Breast epithelium (tissue), 4 donors: ENCODE measurements at regions not wholly inside any gene's neighbourhood (a gene's known extent, or its start where the extent isn't known, plus 50 kb on each side); places are given as distances from the start of the nearest gene placed in this dataset.

Source experiments
- DNase-seq, 2 donors: peaks; one replicate each; pipeline ENCODE4 v3.0.0-alpha.2; 2019; ENCODE audit warnings: low spot score in 2 of 2
- H3K27ac ChIP-seq, 2 donors: fragments of 200-600 bp; sonication (generic) in 1 of 2; one replicate each; pipeline ENCODE4 v1.5.1; 2016 to 2019; ENCODE audit warnings: mild to moderate bottlenecking in 1 of 2
- H3K27me3 ChIP-seq, 2 donors: fragments of 200-600 bp; sonication (generic) in 1 of 2; one replicate each; pipeline versions ENCODE4 v1.5.1 to v1.6.0; 2017 to 2019; ENCODE audit warnings: control low read depth in 1 of 2, mild to moderate bottlenecking in 1 of 2
- H3K36me3 ChIP-seq: fragments of 200-600 bp; one replicate; pipeline ENCODE4 v1.5.1; 2019
- H3K4me1 ChIP-seq, 2 donors: fragments of 200-600 bp; sonication (generic); one replicate each; pipeline ENCODE4 v1.5.1; 2016 to 2019; ENCODE audit warnings: control low read depth in 1 of 2
- H3K4me3 ChIP-seq, 3 donors: fragments of 200-600 bp; sonication (generic); 1 replicate in 2 of 3; 2 replicates in 1 of 3; pipeline ENCODE4 v1.5.1; 2016 to 2019; ENCODE audit warnings: mild to moderate bottlenecking in 3 of 3, moderate library complexity in 2 of 3
- H3K9me3 ChIP-seq, 2 donors: fragments of 200-600 bp; sonication (generic) in 1 of 2; one replicate each; pipeline ENCODE4 v1.5.1; 2016 to 2019; ENCODE audit warnings: control low read depth in 1 of 2
- CTCF ChIP-seq, 3 donors: fragments of 450-650 bp; IDR thresholded peaks; one replicate each; pipeline ENCODE4 v1.5.1; 2016 to 2017; ENCODE audit warnings: antibody characterized with exemption in 3 of 3, mild to moderate bottlenecking in 3 of 3, moderate library complexity in 3 of 3
- POLR2A ChIP-seq: fragments of 450-650 bp; IDR thresholded peaks from one replicate; pipeline ENCODE4 v1.6.1; 2016; ENCODE audit warnings: antibody characterized with exemption, mild to moderate bottlenecking, moderate library complexity
- POLR2AphosphoS5 ChIP-seq, 3 donors: sonication (generic); formaldehyde crosslinking; IDR thresholded peaks; one replicate each; pipeline ENCODE4 v1.6.1; 2017; ENCODE audit warnings: antibody characterized with exemption in 3 of 3
- intact Hi-C: fragments of 100-400 bp; cut with DNase I; formaldehyde crosslinking; loops from one replicate; pipeline ENCODE4 v1.15.1; 2023; ENCODE audit warnings: low total_unique reads

- Histone ChIP-seq H3K4me3 (no peak overlapping the region), H3K27ac (no peak overlapping the region), H3K36me3 (no peaks in the 10 kb centered on the region), H3K9me3 (peaks cover 0 to under 1% of the 10 kb centered on the region in 2 donors), H3K4me1 (no peaks in the 10 kb centered on the region), H3K27me3 (no peaks in the 10 kb centered on the region)
- TF ChIP-seq CTCF (IDR thresholded peaks at IDR 0.05), result no peak
- TF ChIP-seq POLR2AphosphoS5 (IDR thresholded peaks at IDR 0.05), result no peak
- intact Hi-C loops, result no loop called here
- peak; percentile 14 to 40 for DNase-seq
Measured at GRCh38 chr22:48746789-48747425, 1080.8 kb downstream of the BRD1 start.

GRCh38 chr22:48745842-48746788 lies 1081.6 kb downstream of the BRD1 start:
- TF ChIP-seq POLR2A (no peak), POLR2AphosphoS5 (IDR thresholded peaks at IDR 0.05) (no peak), CTCF (IDR thresholded peaks at IDR 0.05) (no peak)
- Histone ChIP-seq H3K27ac (no peak overlapping the region), H3K27me3 (no peaks in the 10 kb centered on the region), H3K36me3 (no peaks in the 10 kb centered on the region), H3K4me3 (no peak overlapping the region), H3K9me3 (no peaks in the 10 kb centered on the region), H3K4me1 (no peaks in the 10 kb centered on the region)
- intact Hi-C loops, result no loop called here
- DNase-seq, result peak; percentile 28 to 51

- intact Hi-C loops, result no loop called here
- H3K36me3 ChIP-seq, result no peaks in the 10 kb centered on the region
- H3K27ac ChIP-seq, result no peak overlapping the region
- no peak for TF ChIP-seq POLR2AphosphoS5 (IDR thresholded peaks at IDR 0.05)
- TF ChIP-seq CTCF (IDR thresholded peaks at IDR 0.05), result no peak
- no peak for TF ChIP-seq POLR2A
- peak; percentile 12 to 33 for DNase-seq
- no peak overlapping the region for H3K4me3 ChIP-seq
- H3K27me3 ChIP-seq, result no peaks in the 10 kb centered on the region
- no peaks in the 10 kb centered on the region for H3K9me3 ChIP-seq
- no peaks in the 10 kb centered on the region for H3K4me1 ChIP-seq
Measured at GRCh38 chr22:48744967-48745841, 1082.5 kb downstream of the BRD1 start.

GRCh38 chr22:48744283-48744641 lies 1083.4 kb downstream of the BRD1 start:
- H3K4me1 ChIP-seq, result no peaks in the 10 kb centered on the region
- no peaks in the 10 kb centered on the region for H3K36me3 ChIP-seq
- no peak overlapping the region for H3K4me3 ChIP-seq
- peak; percentile 3 to 40 for DNase-seq
- no peak overlapping the region for H3K27ac ChIP-seq
- intact Hi-C loops, result no loop called here
- no peak for TF ChIP-seq CTCF (IDR thresholded peaks at IDR 0.05)
- no peak for TF ChIP-seq POLR2A
- TF ChIP-seq POLR2AphosphoS5 (IDR thresholded peaks at IDR 0.05), result no peak
- no peaks in the 10 kb centered on the region for H3K9me3 ChIP-seq
- no peaks in the 10 kb centered on the region for H3K27me3 ChIP-seq
